Rectal smooth muscle tissue (tissue), 1 donor: ENCODE measurements at regions not wholly inside any gene's neighbourhood (a gene's known extent, or its start where the extent isn't known, plus 50 kb on each side); places are given as distances from the start of the nearest gene placed in this dataset.

Source experiments
- H3K27ac ChIP-seq: one replicate; pipeline ENCODE4 v1.7.0; 2013; ENCODE audit warnings: low read depth, low read length, inconsistent platforms
- H3K27me3 ChIP-seq: one replicate; pipeline ENCODE4 v1.7.0; 2013; ENCODE audit warnings: low read length; ENCODE audit not compliant: control insufficient read depth, insufficient read depth
- H3K36me3 ChIP-seq: one replicate; pipeline ENCODE4 v1.7.0; 2013; ENCODE audit warnings: low read length; ENCODE audit not compliant: control insufficient read depth, insufficient read depth
- H3K4me1 ChIP-seq: one replicate; pipeline ENCODE4 v1.7.0; 2013; ENCODE audit warnings: low read length; ENCODE audit not compliant: control insufficient read depth, insufficient read depth
- H3K4me3 ChIP-seq: one replicate; pipeline ENCODE4 v1.7.0; 2013; ENCODE audit warnings: low read length
- H3K9ac ChIP-seq: one replicate; pipeline ENCODE4 v1.7.0; 2013; ENCODE audit warnings: low read length

GRCh38 chr5:4252385-4252784, 656.8 kb downstream of the IRX1 start:
- H3K9ac ChIP-seq = no peak overlapping the region

GRCh38 chr5:4254736-4255135, 659.1 kb downstream of the IRX1 start:
- Histone ChIP-seq H3K27ac (no peak overlapping the region), H3K4me3 (no peak overlapping the region), H3K9ac (no peak overlapping the region), H3K36me3 (no peaks in the 10 kb centered on the region), H3K4me1 (no peaks in the 10 kb centered on the region), H3K27me3 (no peaks in the 10 kb centered on the region)

More at GRCh38 chr5:4252385-4252784, 656.8 kb downstream of the IRX1 start:
- H3K27ac ChIP-seq = no peak overlapping the region
- H3K36me3 ChIP-seq = no peaks in the 10 kb centered on the region
- H3K27me3 ChIP-seq = no peaks in the 10 kb centered on the region
- no peaks in the 10 kb centered on the region for H3K4me1 ChIP-seq
- no peak overlapping the region for H3K4me3 ChIP-seq

- Histone ChIP-seq H3K36me3 (no peaks in the 10 kb centered on the region), H3K4me1 (no peaks in the 10 kb centered on the region), H3K27me3 (no peaks in the 10 kb centered on the region), H3K4me3 (no peak overlapping the region), H3K9ac (no peak overlapping the region), H3K27ac (no peak overlapping the region)
Observed at GRCh38 chr5:4255441-4255840, 659.8 kb downstream of the IRX1 start.

GRCh38 chr5:4258170-4258569, 662.5 kb downstream of the IRX1 start:
- no peaks in the 10 kb centered on the region for H3K36me3 ChIP-seq
- no peaks in the 10 kb centered on the region for H3K4me1 ChIP-seq
- H3K27ac ChIP-seq = no peak overlapping the region
- H3K27me3 ChIP-seq = no peaks in the 10 kb centered on the region
- no peak overlapping the region for H3K9ac ChIP-seq
- no peak overlapping the region for H3K4me3 ChIP-seq

- H3K4me1 ChIP-seq = no peaks in the 10 kb centered on the region
- no peak overlapping the region for H3K9ac ChIP-seq
- H3K4me3 ChIP-seq = no peak overlapping the region
- H3K27me3 ChIP-seq = no peaks in the 10 kb centered on the region
- H3K36me3 ChIP-seq = no peaks in the 10 kb centered on the region
- H3K27ac ChIP-seq = no peak overlapping the region
Observed at GRCh38 chr5:4271193-4271592, 675.6 kb downstream of the IRX1 start.

- Histone ChIP-seq H3K36me3 (no peaks in the 10 kb centered on the region), H3K4me1 (no peaks in the 10 kb centered on the region), H3K9ac (no peak overlapping the region), H3K4me3 (no peak overlapping the region), H3K27me3 (no peaks in the 10 kb centered on the region), H3K27ac (no peak overlapping the region)
Observed at GRCh38 chr5:4275232-4275631, 679.6 kb downstream of the IRX1 start.

GRCh38 chr5:4294878-4295277, 699.2 kb downstream of the IRX1 start:
- Histone ChIP-seq H3K27ac (no peak overlapping the region), H3K4me1 (no peaks in the 10 kb centered on the region), H3K4me3 (no peak overlapping the region), H3K36me3 (no peaks in the 10 kb centered on the region), H3K27me3 (no peaks in the 10 kb centered on the region), H3K9ac (no peak overlapping the region)

GRCh38 chr5:4295663-4296339, 700.2 kb downstream of the IRX1 start:
- no peak overlapping the region for H3K4me3 ChIP-seq
- no peaks in the 10 kb centered on the region for H3K4me1 ChIP-seq
- no peaks in the 10 kb centered on the region for H3K27me3 ChIP-seq
- no peak overlapping the region for H3K27ac ChIP-seq
- no peak overlapping the region for H3K9ac ChIP-seq
- H3K36me3 ChIP-seq = no peaks in the 10 kb centered on the region

- no peak overlapping the region for H3K27ac ChIP-seq
- H3K36me3 ChIP-seq = no peaks in the 10 kb centered on the region
- no peak overlapping the region for H3K9ac ChIP-seq
- H3K27me3 ChIP-seq = no peaks in the 10 kb centered on the region
- H3K4me1 ChIP-seq = no peaks in the 10 kb centered on the region
- no peak overlapping the region for H3K4me3 ChIP-seq
Observed at GRCh38 chr5:4306057-4306456, 710.4 kb downstream of the IRX1 start.

- H3K36me3 ChIP-seq = no peaks in the 10 kb centered on the region
Observed at GRCh38 chr5:4309026-4309425, 713.4 kb downstream of the IRX1 start.

GRCh38 chr5:4313138-4313537, 717.5 kb downstream of the IRX1 start:
- no peaks in the 10 kb centered on the region for H3K27me3 ChIP-seq
- H3K9ac ChIP-seq = no peak overlapping the region
- no peak overlapping the region for H3K4me3 ChIP-seq
- H3K4me1 ChIP-seq = no peaks in the 10 kb centered on the region
- H3K27ac ChIP-seq = no peak overlapping the region
- no peaks in the 10 kb centered on the region for H3K36me3 ChIP-seq

More at GRCh38 chr5:4309026-4309425, 713.4 kb downstream of the IRX1 start:
- Histone ChIP-seq H3K27ac (no peak overlapping the region), H3K9ac (no peak overlapping the region), H3K27me3 (no peaks in the 10 kb centered on the region), H3K4me1 (no peaks in the 10 kb centered on the region), H3K4me3 (no peak overlapping the region)

GRCh38 chr5:4319478-4320128, 724.0 kb downstream of the IRX1 start:
- H3K27ac ChIP-seq = no peak overlapping the region
- H3K4me1 ChIP-seq = no peaks in the 10 kb centered on the region
- no peak overlapping the region for H3K4me3 ChIP-seq
- H3K36me3 ChIP-seq = no peaks in the 10 kb centered on the region
- no peaks in the 10 kb centered on the region for H3K27me3 ChIP-seq
- no peak overlapping the region for H3K9ac ChIP-seq

- no peak overlapping the region for H3K9ac ChIP-seq
- no peaks in the 10 kb centered on the region for H3K4me1 ChIP-seq
- no peak overlapping the region for H3K27ac ChIP-seq
- H3K4me3 ChIP-seq = no peak overlapping the region
- H3K27me3 ChIP-seq = no peaks in the 10 kb centered on the region
- H3K36me3 ChIP-seq = no peaks in the 10 kb centered on the region
Observed at GRCh38 chr5:4330327-4330726, 734.7 kb downstream of the IRX1 start.
